Mucosa of descending colon (tissue), 3 donors: ENCODE measurements at regions not wholly inside any gene's neighbourhood (a gene's known extent, or its start where the extent isn't known, plus 50 kb on each side); places are given as distances from the start of the nearest gene placed in this dataset.

Experiments used
- ATAC-seq: fragments of 200-7000 bp; cut with Tn5 transposase; one replicate; pipeline ENCODE4 v1.9.1; 2020; ENCODE audit warnings: mild to moderate bottlenecking, moderate library complexity
- DNase-seq, 3 donors: peaks; one replicate each; pipeline ENCODE4 v3.0.0-alpha.2; 2020
- H3K36me3 ChIP-seq: fragments of 200-600 bp; one replicate; pipeline ENCODE4 v1.8.0; 2021; ENCODE audit warnings: low read depth, mild to moderate bottlenecking
- H3K4me1 ChIP-seq: fragments of 200-600 bp; one replicate; pipeline ENCODE4 v1.8.0; 2021; ENCODE audit warnings: low read depth, mild to moderate bottlenecking
- H3K4me3 ChIP-seq: fragments of 200-600 bp; one replicate; pipeline ENCODE4 v1.8.0; 2021; ENCODE audit warnings: mild to moderate bottlenecking
- H3K9me3 ChIP-seq: fragments of 200-600 bp; one replicate; pipeline ENCODE4 v1.8.0; 2021; ENCODE audit warnings: mild to moderate bottlenecking
- CTCF ChIP-seq: fragments of 200-600 bp; IDR thresholded peaks from one replicate; pipeline ENCODE4 v1.8.0; 2022; ENCODE audit warnings: antibody characterized with exemption, mild to moderate bottlenecking
- intact Hi-C, 2 donors: fragments of 100-400 bp; cut with DNase I in 1 of 2; cut with micrococcal nuclease in 1 of 2; formaldehyde crosslinking; loops; one replicate each; pipeline versions ENCODE4 v1.11.0 to v1.11.1; 2022; cut with DNase I, micrococcal nuclease
- donor health status: DM: no; HTN: no; CAD: no; lungs with moderate emphysema.
- donor health status: DM: no; HTN: no; CAD: no.
- donor health status: DM: no; HTN: yes; CAD: no.

GRCh38 chr7:46943996-46944395 is 637.9 kb downstream of the TNS3 start:
- DNase-seq (no peak), ATAC-seq (no peak)
- no peak for TF ChIP-seq CTCF
- intact Hi-C loops = no loop called here
- Histone ChIP-seq H3K4me1 (no peaks in the 10 kb centered on the region), H3K36me3 (no peaks in the 10 kb centered on the region), H3K9me3 (no peaks in the 10 kb centered on the region), H3K4me3 (no peak overlapping the region)

- DNase-seq = no peak
- Histone ChIP-seq H3K4me1 (no peaks in the 10 kb centered on the region), H3K4me3 (no peak overlapping the region), H3K9me3 (no peaks in the 10 kb centered on the region), H3K36me3 (no peaks in the 10 kb centered on the region)
- TF ChIP-seq CTCF = no peak
- intact Hi-C loops = no loop called here
- no peak for ATAC-seq
Observed at GRCh38 chr7:46942574-46942973, 639.3 kb downstream of the TNS3 start.

- no peak for TF ChIP-seq CTCF
- no peaks in the 10 kb centered on the region for H3K4me1 ChIP-seq
- DNase-seq (no peak), ATAC-seq (no peak)
- intact Hi-C loops = no loop called here
- no peak overlapping the region for H3K4me3 ChIP-seq
- H3K9me3 ChIP-seq = no peaks in the 10 kb centered on the region
- no peaks in the 10 kb centered on the region for H3K36me3 ChIP-seq
Observed at GRCh38 chr7:46940178-46940577, 641.7 kb downstream of the TNS3 start.

- Histone ChIP-seq H3K9me3 (no peaks in the 10 kb centered on the region), H3K4me1 (no peaks in the 10 kb centered on the region), H3K4me3 (no peak overlapping the region), H3K36me3 (no peaks in the 10 kb centered on the region)
- intact Hi-C loops = no loop called here
- ATAC-seq (no peak), DNase-seq (no peak)
- TF ChIP-seq CTCF = no peak
Observed at GRCh38 chr7:46939558-46939957, 642.4 kb downstream of the TNS3 start.

- no peak for DNase-seq
- intact Hi-C loops = no loop called here
- no peak for TF ChIP-seq CTCF
- Histone ChIP-seq H3K4me1 (no peaks in the 10 kb centered on the region), H3K4me3 (no peak overlapping the region), H3K36me3 (no peaks in the 10 kb centered on the region), H3K9me3 (no peaks in the 10 kb centered on the region)
- no peak for ATAC-seq
Observed at GRCh38 chr7:46939089-46939488, 642.8 kb downstream of the TNS3 start.

- intact Hi-C loops = no loop called here
- no peak for ATAC-seq
- H3K4me3 ChIP-seq = no peak overlapping the region
- no peak for TF ChIP-seq CTCF
- no peaks in the 10 kb centered on the region for H3K36me3 ChIP-seq
- no peaks in the 10 kb centered on the region for H3K4me1 ChIP-seq
- no peak for DNase-seq
- H3K9me3 ChIP-seq = no peaks in the 10 kb centered on the region
Observed at GRCh38 chr7:46937826-46938225, 644.1 kb downstream of the TNS3 start.
